ENCODE measurements at regions not wholly inside any gene's neighbourhood (a gene's known extent, or its start where the extent isn't known, plus 50 kb on each side); places are given as distances from the start of the nearest gene placed in this dataset.

GRCh38 chr5:143619040-143619439 is 192.9 kb upstream of the HMHB1 start:
- Histone ChIP-seq H3K4me1 (no peaks in the 10 kb centered on the region), H3K9me3 (no peaks in the 10 kb centered on the region), H3K36me3 (no peaks in the 10 kb centered on the region), H3K27me3 (no peaks in the 10 kb centered on the region), H3K4me3 (no peak overlapping the region), H3K27ac (no peak overlapping the region)
- DNase-seq: no peak
- 77 to 87% methylated on average over 2 of the region's 2 CpGs for WGBS, 2 donors
- intact Hi-C loops (cut with DNase I): no loop called here
- TF ChIP-seq POLR2AphosphoS5 (IDR thresholded peaks at IDR 0.05) (no peak), POLR2A (IDR thresholded peaks at IDR 0.05) (no peak), EP300 (IDR thresholded peaks at IDR 0.05) (no peak), CTCF (IDR thresholded peaks at IDR 0.05) (no peak)

- Histone ChIP-seq H3K9me3 (no peaks in the 10 kb centered on the region), H3K4me3 (no peak overlapping the region), H3K4me1 (no peaks in the 10 kb centered on the region), H3K27ac (no peak overlapping the region), H3K27me3 (no peaks in the 10 kb centered on the region), H3K36me3 (no peaks in the 10 kb centered on the region)
- intact Hi-C loops (cut with DNase I): no loop called here
- WGBS, 2 donors: 85 to 91% methylated on average over 6 of the region's 6 CpGs
- DNase-seq: no peak
- TF ChIP-seq POLR2A (IDR thresholded peaks at IDR 0.05) (no peak), POLR2AphosphoS5 (IDR thresholded peaks at IDR 0.05) (no peak), EP300 (IDR thresholded peaks at IDR 0.05) (no peak)
Measured at GRCh38 chr5:143618141-143618540, 193.8 kb upstream of the HMHB1 start.

- intact Hi-C loops (cut with DNase I): no loop called here
- 97% methylated on average over 4 of the region's 4 CpGs for WGBS, 2 donors
- no peaks in the 10 kb centered on the region for H3K4me1 ChIP-seq
- H3K9me3 ChIP-seq: no peaks in the 10 kb centered on the region
- no peaks in the 10 kb centered on the region for H3K36me3 ChIP-seq
- TF ChIP-seq POLR2A (IDR thresholded peaks at IDR 0.05) (no peak), EP300 (IDR thresholded peaks at IDR 0.05) (no peak), POLR2AphosphoS5 (IDR thresholded peaks at IDR 0.05) (no peak), CTCF (IDR thresholded peaks at IDR 0.05) (no peak)
- no peak overlapping the region for H3K27ac ChIP-seq
- H3K27me3 ChIP-seq: no peaks in the 10 kb centered on the region
- no peak overlapping the region for H3K4me3 ChIP-seq
- DNase-seq: no peak
Measured at GRCh38 chr5:143614831-143615230, 197.1 kb upstream of the HMHB1 start.

GRCh38 chr5:143613329-143613728 is 198.6 kb upstream of the HMHB1 start:
- 90 to 94% methylated on average over 3 of the region's 3 CpGs for WGBS, 2 donors
- intact Hi-C loops (cut with DNase I): no loop called here
- H3K27me3 ChIP-seq: no peaks in the 10 kb centered on the region
- H3K4me3 ChIP-seq: no peak overlapping the region
- H3K4me1 ChIP-seq: no peaks in the 10 kb centered on the region
- no peaks in the 10 kb centered on the region for H3K36me3 ChIP-seq
- peaks cover 0 to 2% (median 0%) of the 10 kb centered on the region in 4 donors for H3K9me3 ChIP-seq
- H3K27ac ChIP-seq: no peak overlapping the region
- no peak for DNase-seq
- no peak for TF ChIP-seq EP300 (IDR thresholded peaks at IDR 0.05)
- no peak for TF ChIP-seq POLR2A (IDR thresholded peaks at IDR 0.05)
- no peak for TF ChIP-seq POLR2AphosphoS5 (IDR thresholded peaks at IDR 0.05)
- TF ChIP-seq CTCF (IDR thresholded peaks at IDR 0.05): no peak

- no peaks in the 10 kb centered on the region for H3K36me3 ChIP-seq
- H3K9me3 ChIP-seq: peaks cover 0 to 2% (median 0%) of the 10 kb centered on the region in 4 donors
- H3K27me3 ChIP-seq: no peaks in the 10 kb centered on the region
- no peaks in the 10 kb centered on the region for H3K4me1 ChIP-seq
- H3K27ac ChIP-seq: no peak overlapping the region
- no peak for DNase-seq
- TF ChIP-seq CTCF (IDR thresholded peaks at IDR 0.05): no peak
- no peak for TF ChIP-seq EP300 (IDR thresholded peaks at IDR 0.05)
- TF ChIP-seq POLR2A (IDR thresholded peaks at IDR 0.05): no peak
- no peak for TF ChIP-seq POLR2AphosphoS5 (IDR thresholded peaks at IDR 0.05)
- 84 to 93% methylated on average over 1 of the region's 1 CpG for WGBS, 2 donors
- intact Hi-C loops (cut with DNase I): no loop called here
- no peak overlapping the region for H3K4me3 ChIP-seq
Measured at GRCh38 chr5:143610946-143611345, 201.0 kb upstream of the HMHB1 start.

All from sigmoid colon (tissue), 6 donors.